Hepatocyte (in vitro differentiated cells): ENCODE measurements at regions not wholly inside any gene's neighbourhood (a gene's known extent, or its start where the extent isn't known, plus 50 kb on each side); places are given as distances from the start of the nearest gene placed in this dataset.

Experiments used
- DNase-seq: peaks from one replicate; pipeline ENCODE4 v3.0.0-alpha.2; 2016; ENCODE audit warnings: low spot score
- H2AFZ ChIP-seq: fragments of 200-600 bp; sonication (generic); 2 replicates; pipeline ENCODE4 v1.6.0; 2016; ENCODE audit warnings: antibody characterized with exemption, mild to moderate bottlenecking
- H3K27ac ChIP-seq: fragments of 200-600 bp; sonication (generic); 2 replicates; pipeline ENCODE4 v1.5.1; 2016; ENCODE audit warnings: mild to moderate bottlenecking
- H3K27me3 ChIP-seq: fragments of 200-600 bp; sonication (generic); 2 replicates; pipeline ENCODE4 v1.6.1; 2016
- H3K36me3 ChIP-seq: fragments of 200-600 bp; sonication (generic); replicated peaks from 2 replicates; pipeline ENCODE4 v1.5.1; 2016; ENCODE audit warnings: low read depth; ENCODE audit not compliant: insufficient read depth
- H3K4me1 ChIP-seq: fragments of 200-600 bp; sonication (generic); 2 replicates; pipeline ENCODE4 v1.5.1; 2016; ENCODE audit warnings: mild to moderate bottlenecking, moderate library complexity; ENCODE audit not compliant: insufficient read depth
- H3K4me2 ChIP-seq: fragments of 200-600 bp; sonication (generic); 2 replicates; pipeline ENCODE4 v1.6.0; 2016
- H3K4me3 ChIP-seq: fragments of 200-600 bp; sonication (generic); 2 replicates; pipeline ENCODE4 v1.5.1; 2016; ENCODE audit warnings: mild to moderate bottlenecking
- H3K79me2 ChIP-seq: fragments of 200-600 bp; sonication (generic); 2 replicates; pipeline ENCODE4 v1.6.0; 2017; ENCODE audit warnings: mild to moderate bottlenecking
- H3K9me2 ChIP-seq: fragments of 200-600 bp; sonication (generic); replicated peaks from 2 replicates; pipeline ENCODE4 v1.6.0; 2017; ENCODE audit warnings: mild to moderate bottlenecking; ENCODE audit not compliant: insufficient read depth
- H3K9me3 ChIP-seq: fragments of 200-600 bp; sonication (generic); 2 replicates; pipeline ENCODE4 v1.5.1; 2016; ENCODE audit warnings: low read depth, mild to moderate bottlenecking
- H4K20me1 ChIP-seq: fragments of 200-600 bp; sonication (generic); 2 replicates; pipeline ENCODE4 v1.6.0; 2016; ENCODE audit warnings: mild to moderate bottlenecking; ENCODE audit not compliant: insufficient read depth, poor library complexity, severe bottlenecking
- EZH2 ChIP-seq: fragments of 200-600 bp; sonication (generic); IDR thresholded peaks from 2 replicates; pipeline ENCODE4 v1.6.1; 2016; ENCODE audit warnings: antibody characterized with exemption, mild to moderate bottlenecking, borderline replicate concordance
- EZH2phosphoT487 ChIP-seq: fragments of 200-600 bp; sonication (generic); IDR thresholded peaks from one replicate; pipeline ENCODE4 v1.6.1; 2018; ENCODE audit warnings: antibody characterized with exemption, mild to moderate bottlenecking, low read depth, moderate library complexity; ENCODE audit not compliant: unreplicated experiment, severe bottlenecking
- WGBS: methylation state at CpG from one replicate; pipeline ENCODE4 v1.1.6; 2016; ENCODE audit warnings: low lambda C conversion rate; ENCODE audit errors: missing lambda C conversion rate; 5-methylcytosine and 5-hydroxymethylcytosine counted together
- TF ChIP-seq, protein P1 (sequence below): fragments of 200-600 bp; sonication (generic); IDR thresholded peaks from 2 replicates; pipeline ENCODE4 v1.5.1; 2016; ENCODE audit warnings: antibody characterized with exemption, mild to moderate bottlenecking; ENCODE audit not compliant: poor library complexity

DNA sequence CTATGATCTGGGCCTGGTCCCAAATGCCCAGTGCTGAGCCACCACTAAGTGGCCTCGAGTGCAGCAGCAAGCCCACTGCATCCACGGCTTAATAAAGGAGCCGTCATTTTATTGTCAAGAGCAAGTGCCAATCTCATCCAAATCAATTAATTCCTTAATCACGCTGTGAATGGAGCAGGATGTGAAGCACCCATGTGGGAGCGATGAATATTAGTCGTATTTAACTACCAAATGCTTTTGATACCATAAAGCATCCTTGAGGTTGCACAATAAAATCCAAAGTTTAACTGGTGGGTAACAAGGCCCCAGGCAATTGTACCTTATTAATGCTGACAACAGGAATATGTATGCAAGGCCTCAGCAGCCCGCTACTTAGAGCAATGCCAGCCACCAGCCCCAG, 226.0 kb upstream of the C16orf82 start:
- no peaks in the 10 kb centered on the region for H3K36me3 ChIP-seq
- WGBS, result 90% methylated on average over 7 of the region's 7 CpGs
- H3K4me1 ChIP-seq, result no peaks in the 10 kb centered on the region
- no peaks in the 10 kb centered on the region for H3K27me3 ChIP-seq
- no peak for TF ChIP-seq EZH2phosphoT487
- no peak for TF ChIP-seq EZH2
- TF ChIP-seq, protein P1, sequence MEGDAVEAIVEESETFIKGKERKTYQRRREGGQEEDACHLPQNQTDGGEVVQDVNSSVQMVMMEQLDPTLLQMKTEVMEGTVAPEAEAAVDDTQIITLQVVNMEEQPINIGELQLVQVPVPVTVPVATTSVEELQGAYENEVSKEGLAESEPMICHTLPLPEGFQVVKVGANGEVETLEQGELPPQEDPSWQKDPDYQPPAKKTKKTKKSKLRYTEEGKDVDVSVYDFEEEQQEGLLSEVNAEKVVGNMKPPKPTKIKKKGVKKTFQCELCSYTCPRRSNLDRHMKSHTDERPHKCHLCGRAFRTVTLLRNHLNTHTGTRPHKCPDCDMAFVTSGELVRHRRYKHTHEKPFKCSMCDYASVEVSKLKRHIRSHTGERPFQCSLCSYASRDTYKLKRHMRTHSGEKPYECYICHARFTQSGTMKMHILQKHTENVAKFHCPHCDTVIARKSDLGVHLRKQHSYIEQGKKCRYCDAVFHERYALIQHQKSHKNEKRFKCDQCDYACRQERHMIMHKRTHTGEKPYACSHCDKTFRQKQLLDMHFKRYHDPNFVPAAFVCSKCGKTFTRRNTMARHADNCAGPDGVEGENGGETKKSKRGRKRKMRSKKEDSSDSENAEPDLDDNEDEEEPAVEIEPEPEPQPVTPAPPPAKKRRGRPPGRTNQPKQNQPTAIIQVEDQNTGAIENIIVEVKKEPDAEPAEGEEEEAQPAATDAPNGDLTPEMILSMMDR, result no peak
- no peaks in the 10 kb centered on the region for H4K20me1 ChIP-seq
- H3K79me2 ChIP-seq, result no peaks in the 10 kb centered on the region
- H3K4me2 ChIP-seq, result no peak overlapping the region
- no peak overlapping the region for H3K27ac ChIP-seq
- no peak overlapping the region for H3K4me3 ChIP-seq
- no peak for DNase-seq
- H3K9me3 ChIP-seq, result no peaks in the 10 kb centered on the region
- H3K9me2 ChIP-seq, result no peaks in the 10 kb centered on the region
- no peak overlapping the region for H2AFZ ChIP-seq

- Histone ChIP-seq H3K9me3 (no peaks in the 10 kb centered on the region), H3K27ac (no peak overlapping the region), H3K9me2 (no peaks in the 10 kb centered on the region), H3K4me3 (no peak overlapping the region), H2AFZ (no peak overlapping the region), H3K36me3 (no peaks in the 10 kb centered on the region), H3K27me3 (no peaks in the 10 kb centered on the region), H3K4me2 (no peak overlapping the region), H3K79me2 (no peaks in the 10 kb centered on the region), H4K20me1 (no peaks in the 10 kb centered on the region), H3K4me1 (no peaks in the 10 kb centered on the region)
- WGBS, result 85% methylated on average over 4 of the region's 4 CpGs
- TF ChIP-seq EZH2phosphoT487 (no peak), EZH2 (no peak)
- DNase-seq, result no peak
Observed at GRCh38 chr16:26856271-26856670, 210.5 kb upstream of the C16orf82 start.

DNA sequence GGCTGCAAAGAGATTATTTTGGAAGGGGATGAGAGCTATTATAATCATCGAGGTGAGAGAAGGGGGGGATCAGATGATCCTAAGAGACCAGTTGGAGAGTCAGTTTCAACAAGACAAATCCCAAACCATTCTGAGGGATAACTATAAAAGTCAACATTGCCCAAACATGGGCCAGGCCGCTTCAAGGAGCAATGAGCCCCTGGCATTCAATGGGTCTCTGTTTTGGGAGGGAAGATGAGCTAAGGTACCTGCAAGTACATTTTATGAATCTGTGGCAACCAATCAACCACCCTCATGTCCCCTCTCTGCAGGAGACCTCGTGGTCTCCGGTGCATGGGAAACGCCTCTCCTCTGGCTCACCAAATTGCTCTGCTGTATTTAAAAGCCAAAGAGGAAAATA, 209.9 kb upstream of the C16orf82 start:
- WGBS, result 79% methylated on average over 5 of the region's 5 CpGs
- no peaks in the 10 kb centered on the region for H3K4me1 ChIP-seq
- H3K4me3 ChIP-seq, result no peak overlapping the region
- no peak overlapping the region for H3K27ac ChIP-seq
- no peak for DNase-seq
- H3K27me3 ChIP-seq, result no peaks in the 10 kb centered on the region
- H3K79me2 ChIP-seq, result no peaks in the 10 kb centered on the region
- H2AFZ ChIP-seq, result no peak overlapping the region
- H4K20me1 ChIP-seq, result no peaks in the 10 kb centered on the region
- TF ChIP-seq EZH2phosphoT487, result no peak
- TF ChIP-seq EZH2, result no peak
- TF ChIP-seq, protein P1, result no peak
- H3K36me3 ChIP-seq, result no peaks in the 10 kb centered on the region
- H3K9me3 ChIP-seq, result no peaks in the 10 kb centered on the region
- no peaks in the 10 kb centered on the region for H3K9me2 ChIP-seq
- no peak overlapping the region for H3K4me2 ChIP-seq

DNA sequence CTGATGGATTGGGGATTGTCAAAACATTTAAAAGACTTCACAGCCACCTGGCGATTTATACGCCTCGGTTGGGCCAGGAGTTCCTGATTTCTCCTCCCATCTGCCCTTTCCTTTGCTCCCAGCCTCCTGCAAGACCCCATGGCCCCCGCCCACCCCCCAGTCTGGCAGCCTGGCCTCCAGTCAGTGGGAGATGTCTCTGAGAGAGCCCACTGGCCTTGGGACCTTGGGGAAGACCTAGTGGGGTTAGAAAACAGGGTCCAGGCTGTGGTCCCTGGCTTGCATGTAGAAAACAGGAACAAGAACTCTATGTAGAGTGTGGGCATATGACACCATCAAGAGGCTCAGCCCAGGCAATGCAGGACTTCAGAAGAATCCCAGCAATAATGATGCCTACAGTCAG, 209.4 kb upstream of the C16orf82 start:
- H3K4me1 ChIP-seq, result no peaks in the 10 kb centered on the region
- H2AFZ ChIP-seq, result no peak overlapping the region
- H3K36me3 ChIP-seq, result no peaks in the 10 kb centered on the region
- TF ChIP-seq EZH2, result no peak
- TF ChIP-seq, protein P1, result no peak
- TF ChIP-seq EZH2phosphoT487, result no peak
- H3K9me2 ChIP-seq, result no peaks in the 10 kb centered on the region
- no peaks in the 10 kb centered on the region for H4K20me1 ChIP-seq
- no peak overlapping the region for H3K4me3 ChIP-seq
- no peak overlapping the region for H3K27ac ChIP-seq
- no peaks in the 10 kb centered on the region for H3K79me2 ChIP-seq
- DNase-seq, result no peak
- no peak overlapping the region for H3K4me2 ChIP-seq
- 88% methylated on average over 3 of the region's 4 CpGs for WGBS
- H3K27me3 ChIP-seq, result no peaks in the 10 kb centered on the region
- no peaks in the 10 kb centered on the region for H3K9me3 ChIP-seq
